ENCODE measurements at regions not wholly inside any gene's neighbourhood (a gene's known extent, or its start where the extent isn't known, plus 50 kb on each side); places are given as distances from the start of the nearest gene placed in this dataset.

DNA sequence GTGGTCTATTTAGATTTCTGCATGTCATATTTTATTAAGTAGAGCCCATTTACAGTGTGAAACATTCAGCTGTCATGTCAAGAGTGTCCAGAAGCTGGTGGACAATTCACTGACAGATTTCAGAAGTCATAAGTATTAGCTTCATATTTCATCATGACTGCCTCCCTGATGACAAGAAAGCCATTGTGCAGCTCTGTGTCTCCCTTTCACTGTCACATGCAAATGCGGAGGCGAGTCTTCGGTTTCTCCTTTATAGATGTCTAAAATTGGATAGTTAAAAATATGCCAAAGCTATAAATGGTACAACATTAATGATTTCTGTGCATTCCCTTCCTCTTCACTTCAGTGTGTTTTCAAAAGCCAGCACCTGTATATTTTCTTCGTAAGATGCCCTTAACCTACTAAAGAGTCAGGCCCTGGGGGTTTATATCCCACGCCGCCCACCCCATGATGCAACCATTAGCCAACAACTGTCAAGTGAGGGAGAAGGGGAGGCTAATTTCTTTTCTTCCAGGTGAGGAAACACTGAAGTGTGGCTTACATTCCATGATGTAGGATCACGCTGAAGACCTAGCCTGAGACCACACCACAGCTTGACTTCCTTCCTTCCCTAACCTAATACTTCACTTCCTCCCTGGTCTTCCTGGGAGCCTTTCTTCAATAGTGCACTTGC lies 99.6 kb upstream of the DDX18 start:
- ChIA-PET POLR2A (ENCODE audit: unreplicated experiment) (no interaction called here), CTCF (no interaction called here)
- H3K9me2 ChIP-seq (replicated peaks; ENCODE audit: low read length), result no peaks in the 10 kb centered on the region
- H3K79me2 ChIP-seq (ENCODE audit: low read length), result no peaks in the 10 kb centered on the region
- intact Hi-C loops (cut with micrococcal nuclease), result no loop called here
- no peak overlapping the region for H2AFZ ChIP-seq (ENCODE audit: low read length)
- DNase-seq (no peak), ATAC-seq (no peak)
- H3K27me3 ChIP-seq (ENCODE audit: low read length), result peaks cover 56% of the 10 kb centered on the region
- no peak overlapping the region for H3K27ac ChIP-seq (ENCODE audit: low read length)
- no peaks in the 10 kb centered on the region for H3K9me3 ChIP-seq (ENCODE audit: low read length)
- TF ChIP-seq, protein P1, sequence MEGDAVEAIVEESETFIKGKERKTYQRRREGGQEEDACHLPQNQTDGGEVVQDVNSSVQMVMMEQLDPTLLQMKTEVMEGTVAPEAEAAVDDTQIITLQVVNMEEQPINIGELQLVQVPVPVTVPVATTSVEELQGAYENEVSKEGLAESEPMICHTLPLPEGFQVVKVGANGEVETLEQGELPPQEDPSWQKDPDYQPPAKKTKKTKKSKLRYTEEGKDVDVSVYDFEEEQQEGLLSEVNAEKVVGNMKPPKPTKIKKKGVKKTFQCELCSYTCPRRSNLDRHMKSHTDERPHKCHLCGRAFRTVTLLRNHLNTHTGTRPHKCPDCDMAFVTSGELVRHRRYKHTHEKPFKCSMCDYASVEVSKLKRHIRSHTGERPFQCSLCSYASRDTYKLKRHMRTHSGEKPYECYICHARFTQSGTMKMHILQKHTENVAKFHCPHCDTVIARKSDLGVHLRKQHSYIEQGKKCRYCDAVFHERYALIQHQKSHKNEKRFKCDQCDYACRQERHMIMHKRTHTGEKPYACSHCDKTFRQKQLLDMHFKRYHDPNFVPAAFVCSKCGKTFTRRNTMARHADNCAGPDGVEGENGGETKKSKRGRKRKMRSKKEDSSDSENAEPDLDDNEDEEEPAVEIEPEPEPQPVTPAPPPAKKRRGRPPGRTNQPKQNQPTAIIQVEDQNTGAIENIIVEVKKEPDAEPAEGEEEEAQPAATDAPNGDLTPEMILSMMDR (conservative IDR thresholded peaks at IDR 0.05; ENCODE audit: low read depth, low read length), result no peak
- TF ChIP-seq EZH2phosphoT487 (IDR thresholded peaks at IDR 0.05; ENCODE audit: borderline replicate concordance, low read length), result no peak
- TF ChIP-seq EZH2 (IDR thresholded peaks at IDR 0.05; ENCODE audit: low read length, unreplicated experiment), result no peak
- H3K4me3 ChIP-seq (ENCODE audit: low read length), result no peak overlapping the region
- H3K36me3 ChIP-seq (ENCODE audit: low read depth, low read length), result no peaks in the 10 kb centered on the region
- no peaks in the 10 kb centered on the region for H3K4me1 ChIP-seq (ENCODE audit: insufficient read depth, low read length)
- no TSS peak for BruUV-seq (replicated peaks)
- no peaks in the 10 kb centered on the region for H4K20me1 ChIP-seq (ENCODE audit: low read length)
- no peak overlapping the region for H3K4me2 ChIP-seq (ENCODE audit: low read length)
- H3K9ac ChIP-seq (ENCODE audit: low read length), result no peak overlapping the region
- H3F3A ChIP-seq (ENCODE audit: low read length, unreplicated experiment), result no peaks in the 10 kb centered on the region

DNA sequence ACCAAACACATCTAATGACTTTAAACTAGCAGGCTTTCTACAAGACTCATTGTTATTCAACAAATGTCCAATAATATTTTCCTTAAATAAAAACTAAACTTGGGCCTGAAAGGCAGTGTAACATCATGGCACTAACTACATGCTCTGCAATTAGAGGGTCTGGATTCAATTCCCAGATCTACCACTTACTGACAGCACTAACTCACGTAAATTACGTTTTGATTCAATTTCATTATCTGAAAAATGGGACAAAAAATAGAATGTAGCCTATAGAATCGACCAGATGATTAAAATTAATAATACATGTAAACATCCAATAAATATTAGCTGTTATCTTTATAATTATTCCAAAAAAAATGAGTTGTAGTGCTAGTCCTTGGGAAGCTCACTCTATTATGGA lies 98.0 kb upstream of the DDX18 start:
- no peak for ATAC-seq
- CTCF ChIA-PET, result no interaction called here

DNA sequence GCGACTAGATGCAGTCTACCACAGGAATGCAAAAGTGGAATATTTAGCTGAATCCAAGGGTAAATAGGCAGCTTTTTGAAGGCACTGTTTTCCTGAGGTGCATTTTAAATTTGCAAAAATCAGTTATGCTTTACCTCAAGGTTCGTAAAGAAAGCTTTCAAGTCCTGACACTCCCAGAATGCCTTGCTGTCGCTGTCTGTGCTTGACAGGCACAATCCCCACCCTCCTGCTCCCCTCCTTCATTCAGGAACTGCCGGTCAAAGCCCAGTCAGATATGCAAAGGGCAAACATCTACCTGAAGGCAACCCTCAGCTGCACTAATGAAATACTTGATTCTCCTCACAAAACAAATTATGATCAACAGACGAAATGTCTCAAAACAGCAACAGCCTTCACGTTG lies 97.4 kb upstream of the DDX18 start:
- Histone ChIP-seq H3K4me3 (ENCODE audit: low read length) (no peak overlapping the region), H3K9me2 (replicated peaks; ENCODE audit: low read length) (no peaks in the 10 kb centered on the region), H3K36me3 (ENCODE audit: low read depth, low read length) (no peaks in the 10 kb centered on the region), H3K9ac (ENCODE audit: low read length) (no peak overlapping the region), H4K20me1 (ENCODE audit: low read length) (no peaks in the 10 kb centered on the region), H3K4me1 (ENCODE audit: insufficient read depth, low read length) (no peaks in the 10 kb centered on the region), H3K79me2 (ENCODE audit: low read length) (no peaks in the 10 kb centered on the region), H3F3A (ENCODE audit: low read length, unreplicated experiment) (no peaks in the 10 kb centered on the region), H2AFZ (ENCODE audit: low read length) (no peak overlapping the region), H3K9me3 (ENCODE audit: low read length) (no peaks in the 10 kb centered on the region), H3K27me3 (ENCODE audit: low read length) (peaks cover 48% of the 10 kb centered on the region), H3K27ac (ENCODE audit: low read length) (no peak overlapping the region), H3K4me2 (ENCODE audit: low read length) (no peak overlapping the region)
- DNase-seq, result no peak
- intact Hi-C loops (cut with micrococcal nuclease), result no loop called here
- ChIA-PET POLR2A (ENCODE audit: unreplicated experiment) (no interaction called here), CTCF (no interaction called here)
- TF ChIP-seq, protein P1 (conservative IDR thresholded peaks at IDR 0.05; ENCODE audit: low read depth, low read length), result no peak
- TF ChIP-seq EZH2 (IDR thresholded peaks at IDR 0.05; ENCODE audit: low read length, unreplicated experiment) (no peak), EZH2phosphoT487 (IDR thresholded peaks at IDR 0.05; ENCODE audit: borderline replicate concordance, low read length) (no peak)
- BruUV-seq (replicated peaks), result no TSS peak
- no peak for ATAC-seq

More for the DNA sequence above, 98.0 kb upstream of the DDX18 start:
- no peak overlapping the region for H3K9ac ChIP-seq (ENCODE audit: low read length)
- no peaks in the 10 kb centered on the region for H3K9me3 ChIP-seq (ENCODE audit: low read length)
- peaks cover 48% of the 10 kb centered on the region for H3K27me3 ChIP-seq (ENCODE audit: low read length)
- TF ChIP-seq, protein P1 (conservative IDR thresholded peaks at IDR 0.05; ENCODE audit: low read depth, low read length), result no peak
- no peak for TF ChIP-seq EZH2 (IDR thresholded peaks at IDR 0.05; ENCODE audit: low read length, unreplicated experiment)
- TF ChIP-seq EZH2phosphoT487 (IDR thresholded peaks at IDR 0.05; ENCODE audit: borderline replicate concordance, low read length), result no peak
- H3K27ac ChIP-seq (ENCODE audit: low read length), result no peak overlapping the region
- H3K36me3 ChIP-seq (ENCODE audit: low read depth, low read length), result no peaks in the 10 kb centered on the region
- no peak for DNase-seq
- no peaks in the 10 kb centered on the region for H3K4me1 ChIP-seq (ENCODE audit: insufficient read depth, low read length)
- POLR2A ChIA-PET (ENCODE audit: unreplicated experiment), result no interaction called here
- H3K4me2 ChIP-seq (ENCODE audit: low read length), result no peak overlapping the region
- no peak overlapping the region for H2AFZ ChIP-seq (ENCODE audit: low read length)
- no peaks in the 10 kb centered on the region for H3F3A ChIP-seq (ENCODE audit: low read length, unreplicated experiment)
- H3K4me3 ChIP-seq (ENCODE audit: low read length), result no peak overlapping the region
- no peaks in the 10 kb centered on the region for H3K79me2 ChIP-seq (ENCODE audit: low read length)
- H3K9me2 ChIP-seq (replicated peaks; ENCODE audit: low read length), result no peaks in the 10 kb centered on the region
- intact Hi-C loops (cut with micrococcal nuclease), result no loop called here
- H4K20me1 ChIP-seq (ENCODE audit: low read length), result no peaks in the 10 kb centered on the region
- no TSS peak for BruUV-seq (replicated peaks)

All from PC-3 (cell line).